MV-4-11 (cell line): ENCODE measurements at regions not wholly inside any gene's neighbourhood (a gene's known extent, or its start where the extent isn't known, plus 50 kb on each side); places are given as distances from the start of the nearest gene placed in this dataset.

Experiments used
- DNase-seq: peaks from one replicate; lab custom pipeline; 2025; lab: John Stamatoyannopoulos, UW

DNA sequence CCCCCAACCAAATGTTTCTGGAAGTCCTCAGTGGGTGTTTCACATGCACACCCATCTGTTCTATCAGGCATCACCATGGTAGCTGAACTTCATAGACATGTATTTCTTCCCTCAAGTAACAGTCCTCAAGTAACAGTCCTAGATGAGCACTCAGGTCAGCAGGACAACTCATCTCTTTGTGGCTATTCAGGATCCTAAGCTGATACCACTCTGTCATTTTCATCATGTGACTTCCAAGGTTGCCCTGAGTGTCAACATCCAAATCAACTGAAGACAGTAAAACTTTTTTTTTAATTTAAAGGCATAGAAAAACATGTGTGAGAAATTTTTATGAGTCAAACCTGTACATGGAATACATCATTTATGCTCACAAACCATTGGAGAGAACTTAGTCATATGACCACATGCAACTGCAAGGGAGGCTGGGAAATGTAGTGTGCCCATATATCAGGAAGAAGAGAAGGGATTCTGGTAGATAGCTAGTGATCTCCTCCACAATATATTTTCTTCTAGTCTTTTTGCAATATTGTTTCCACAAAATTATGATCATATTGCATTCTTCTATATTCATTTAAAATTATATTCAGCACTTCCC is 64.2 kb upstream of the FST start:
- no peak for DNase-seq

DNA sequence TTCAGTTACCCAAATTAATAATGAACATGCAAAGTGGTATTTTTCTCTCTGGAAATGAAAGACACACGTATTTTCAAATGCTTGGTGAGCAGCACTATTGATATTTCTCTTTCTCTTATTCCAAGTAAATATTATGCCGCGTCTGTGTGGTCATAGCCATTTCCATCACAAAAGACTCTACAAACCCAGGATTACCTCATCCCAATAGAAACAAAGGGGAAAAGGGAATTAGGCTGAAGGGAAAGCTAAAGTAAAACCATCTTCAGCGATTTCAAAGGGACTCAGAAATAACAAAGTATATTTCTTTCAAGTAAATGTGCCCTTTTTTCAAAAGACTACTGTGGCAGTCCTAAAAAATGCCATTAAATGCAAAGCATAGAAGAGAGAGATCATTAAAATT is 62.0 kb upstream of the FST start:
- DNase-seq = no peak

GRCh38 chr5:53418826-53419658 is 61.4 kb upstream of the FST start:
- no peak for DNase-seq

GRCh38 chr5:53422539-53422938 is 57.9 kb upstream of the FST start:
- peak; percentile 90 for DNase-seq

GRCh38 chr5:53423724-53424123 is 56.7 kb upstream of the FST start:
- no peak for DNase-seq

DNA sequence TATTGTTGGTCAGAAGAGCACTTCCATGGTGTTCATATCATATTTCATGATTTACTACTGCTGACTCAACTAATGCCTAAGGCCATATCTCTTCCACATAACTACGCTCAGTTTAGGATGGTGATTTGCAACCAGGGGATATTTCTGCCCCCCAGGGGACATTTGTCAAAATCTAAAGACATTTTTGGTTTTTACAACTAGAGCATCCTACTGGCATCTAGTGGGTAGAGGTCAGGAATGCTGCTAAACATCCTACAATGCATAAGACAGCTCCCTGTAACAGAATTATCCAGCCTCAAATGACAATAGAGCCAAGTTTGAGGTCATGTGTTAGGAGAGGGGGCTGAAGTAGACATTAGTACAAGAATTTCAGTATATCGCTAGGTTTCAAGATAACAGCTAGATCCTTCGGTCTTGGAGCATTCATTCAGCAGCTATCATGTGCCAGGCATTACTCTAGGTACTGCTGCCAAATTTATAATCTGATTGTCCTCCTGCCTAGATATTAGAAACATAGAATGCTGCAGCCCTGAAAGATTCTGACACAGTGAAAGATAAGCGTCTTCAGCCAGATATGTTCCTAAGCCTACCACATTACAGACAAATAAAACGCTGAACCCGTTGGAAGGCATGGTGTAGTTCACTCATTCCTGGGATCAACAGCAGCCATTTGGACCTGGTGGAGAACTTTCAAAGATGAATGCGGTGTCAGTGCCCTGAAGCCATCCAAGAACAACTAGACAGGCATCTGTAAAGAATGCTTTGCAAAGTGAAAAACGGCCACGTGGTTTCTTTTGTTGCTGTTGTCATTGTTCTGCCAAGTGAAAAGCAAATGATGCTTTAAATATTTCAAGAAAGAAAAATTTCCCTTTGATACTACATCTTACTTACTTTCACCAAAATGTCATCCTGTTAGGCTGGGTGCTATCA is 55.5 kb upstream of the FST start:
- no peak for DNase-seq

DNA sequence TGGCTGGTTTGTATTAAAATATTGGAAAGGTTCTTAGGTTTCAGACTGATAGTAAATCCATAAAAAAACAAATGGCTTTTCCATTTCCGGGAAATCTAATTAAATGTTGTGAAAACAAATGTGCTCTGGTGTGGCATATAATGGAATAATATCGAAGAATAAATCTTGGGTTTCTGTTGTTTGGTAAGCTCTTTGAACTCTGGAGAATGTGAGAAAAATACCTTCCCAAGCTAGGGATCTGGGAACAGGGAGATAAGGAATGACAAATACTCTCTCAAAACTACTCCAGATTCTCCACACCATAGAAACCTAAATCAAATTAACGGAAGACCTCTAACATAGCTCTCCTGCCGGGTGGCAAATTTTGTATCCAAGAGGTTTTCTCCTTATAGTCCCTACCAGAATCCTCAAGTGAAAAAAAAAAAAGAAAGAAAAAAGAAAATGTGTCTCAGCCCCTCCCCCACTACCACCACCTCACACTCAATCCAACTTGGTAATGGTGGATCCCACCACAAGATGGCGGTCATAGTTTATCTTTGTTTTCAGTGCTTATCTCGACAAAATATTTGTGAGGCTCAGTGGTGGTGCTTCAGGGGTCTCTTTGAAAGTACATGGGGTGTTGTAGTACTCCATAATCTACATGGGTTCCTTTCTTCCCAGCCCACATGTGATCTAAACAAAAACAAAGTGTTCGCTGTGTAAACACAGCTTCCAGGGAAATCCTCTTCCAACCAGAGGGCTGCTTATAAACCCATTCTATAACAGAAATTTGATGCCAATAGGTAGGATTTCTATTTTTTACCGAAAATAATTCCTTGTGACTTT is 54.5 kb upstream of the FST start:
- DNase-seq = peak; percentile 42

GRCh38 chr5:53426512-53426830 is 54.0 kb upstream of the FST start:
- DNase-seq = no peak

GRCh38 chr5:53426878-53427277 is 53.6 kb upstream of the FST start:
- DNase-seq = no peak

DNA sequence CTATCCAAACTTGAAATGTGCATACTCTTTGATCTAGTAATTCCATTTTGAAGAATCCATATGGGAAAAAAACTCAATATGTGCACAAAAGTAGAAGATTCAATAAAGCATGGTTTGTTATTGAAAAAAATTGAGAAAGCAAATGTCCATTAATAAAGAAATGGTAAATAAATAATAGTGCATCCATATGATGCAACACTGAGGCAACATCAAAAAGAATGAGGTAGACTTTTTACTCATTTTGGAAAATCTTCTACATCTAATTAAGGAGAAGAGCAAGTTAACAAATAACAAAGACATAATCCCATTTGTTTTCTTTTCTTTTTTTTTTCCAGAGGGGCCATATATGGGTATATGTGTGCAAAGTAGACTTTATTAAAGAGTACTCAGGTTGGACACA is 52.5 kb upstream of the FST start:
- no peak for DNase-seq

GRCh38 chr5:53429706-53430105 is 50.7 kb upstream of the FST start:
- no peak for DNase-seq

- peak; percentile 49 for DNase-seq
These were observed 49.7 kb upstream of the FST start for GRCh38 chr5:53430618-53431252.
